ENCODE measurements at regions not wholly inside any gene's neighbourhood (a gene's known extent, or its start where the extent isn't known, plus 50 kb on each side); places are given as distances from the start of the nearest gene placed in this dataset.

GRCh38 chr6:33521489-33522091 lies 58.5 kb downstream of the BAK1 start:
- ATAC-seq (no peak), DNase-seq (ENCODE audit: low read depth, low spot score) (no peak)
- CTCF ChIA-PET, result no interaction called here
- Histone ChIP-seq H3K9me3 (ENCODE audit: control insufficient read depth, insufficient read depth, low read depth, low read length) (no peaks in the 10 kb centered on the region), H3K4me1 (ENCODE audit: control insufficient read depth, insufficient read depth, low read length) (no peaks in the 10 kb centered on the region), H3K4me3 (ENCODE audit: low read depth in 2 of 2, low read length in 2 of 2) (no peak overlapping the region), H3K27me3 (ENCODE audit: control insufficient read depth, insufficient read depth, low read length) (no peaks in the 10 kb centered on the region), H3K27ac (ENCODE audit: low read length) (no peak overlapping the region), H3K36me3 (ENCODE audit: control insufficient read depth, insufficient read depth, low read length) (no peaks in the 10 kb centered on the region)
- in situ Hi-C loops (cut with HindIII; ENCODE audit: low pct_unique_long_range_greater_than_20kb, low sequenced_read_pairs), result no loop called here
- TF ChIP-seq TCF7L2 (IDR thresholded peaks at IDR 0.05; ENCODE audit: low read depth, low read length) (no peak), POLR2AphosphoS5 (IDR thresholded peaks at IDR 0.05; ENCODE audit: low read depth, low read length) (no peak), REST (IDR thresholded peaks at IDR 0.05; ENCODE audit: insufficient read depth in 1 of 2, low read depth in 2 of 2, low read length in 1 of 2) (no peak), CTCF (IDR thresholded peaks at IDR 0.05) (no peak), SIN3A (IDR thresholded peaks at IDR 0.05; ENCODE audit: borderline replicate concordance, insufficient read depth, low read depth, low read length) (no peak)
- BruUV-seq (replicated peaks), result no TSS peak
- POLR2A ChIA-PET, result interaction anchor here (0.6 kb wide), 1 partner anchor 30 kb away, joined by 3 read pairs; no protein-coding TSS in a partner anchor
- intact Hi-C loops (cut with micrococcal nuclease; ENCODE audit: unreplicated experiment), result no loop called here
